ENCODE measurements at regions not wholly inside any gene's neighbourhood (a gene's known extent, or its start where the extent isn't known, plus 50 kb on each side); places are given as distances from the start of the nearest gene placed in this dataset.
A peak's percentile ranks its signal among the peaks of the same experiment; 100 is the strongest.

GRCh38 chr6:114577109-114577508, 234.3 kb upstream of the HS3ST5 start:
- peaks cover 5% of the 10 kb centered on the region for H3K27me3 Mint-ChIP-seq (ENCODE audit: insufficient read depth, low read depth, poor library complexity)
- no peaks in the 10 kb centered on the region for H3K79me2 ChIP-seq (replicated peaks; ENCODE audit: insufficient read depth)

GRCh38 chr6:114576330-114576729, 233.5 kb upstream of the HS3ST5 start:
- H3K4me3 Mint-ChIP-seq = no peak overlapping the region
- no peaks in the 10 kb centered on the region for H3K79me2 ChIP-seq (replicated peaks; ENCODE audit: insufficient read depth)
- H3K27me3 ChIP-seq (ENCODE audit: insufficient read depth) = peaks cover 55% of the 10 kb centered on the region
- no peak overlapping the region for H2AFZ ChIP-seq
- no peak overlapping the region for H3K27ac Mint-ChIP-seq
- H3F3A ChIP-seq (replicated peaks; ENCODE audit: low read depth) = no peaks in the 10 kb centered on the region
- H3K36me3 ChIP-seq (ENCODE audit: insufficient read depth) = no peaks in the 10 kb centered on the region
- H3K27me3 Mint-ChIP-seq (ENCODE audit: insufficient read depth, low read depth, poor library complexity) = peaks cover 5% of the 10 kb centered on the region
- peaks cover 5% of the 10 kb centered on the region; the same call in 1 of the 3 replicates for H3K9me3 Mint-ChIP-seq
- H3K4me1 ChIP-seq (ENCODE audit: insufficient read depth) = peaks cover 28% of the 10 kb centered on the region
- H3K4me2 ChIP-seq = no peak overlapping the region
- no peaks in the 10 kb centered on the region for H3K9me2 ChIP-seq (ENCODE audit: insufficient read depth)
- no peak overlapping the region for H3K27ac ChIP-seq (ENCODE audit: low read depth)
- H3K4me3 ChIP-seq = no peak overlapping the region
- TF ChIP-seq ZNF331 (CRISPR knock-in tag; IDR thresholded peaks at IDR 0.05; ENCODE audit: low read depth) = no peak
- no peak for TF ChIP-seq ZNF462 (CRISPR knock-in tag; IDR thresholded peaks at IDR 0.05)
- no peak for TF ChIP-seq STAT1 (IDR thresholded peaks at IDR 0.05; ENCODE audit: unreplicated experiment)
- DNase-seq (ENCODE audit: low spot score) (no peak), ATAC-seq (no peak)
- H3K36me3 Mint-ChIP-seq (ENCODE audit: low read depth) = peaks cover 6% of the 10 kb centered on the region; the same call in 1 of the 3 replicates
- peaks cover 10% of the 10 kb centered on the region; the same call in 2 of the 3 replicates for H3K4me1 Mint-ChIP-seq
- no peaks in the 10 kb centered on the region for H4K20me1 ChIP-seq (replicated peaks; ENCODE audit: insufficient read depth)

More at GRCh38 chr6:114577109-114577508, 234.3 kb upstream of the HS3ST5 start:
- peaks cover 7% of the 10 kb centered on the region; the same call in 2 of the 3 replicates for H3K9me3 Mint-ChIP-seq
- H3K4me1 Mint-ChIP-seq = peaks cover 10% of the 10 kb centered on the region; the same call in 2 of the 3 replicates
- peaks cover 6% of the 10 kb centered on the region; the same call in 1 of the 3 replicates for H3K36me3 Mint-ChIP-seq (ENCODE audit: low read depth)
- Histone ChIP-seq H3K4me1 (ENCODE audit: insufficient read depth) (peaks cover 28% of the 10 kb centered on the region), H2AFZ (no peak overlapping the region), H3K9me2 (ENCODE audit: insufficient read depth) (no peaks in the 10 kb centered on the region), H3K27ac (ENCODE audit: low read depth) (no peak overlapping the region), H3F3A (replicated peaks; ENCODE audit: low read depth) (no peaks in the 10 kb centered on the region), H3K27me3 (ENCODE audit: insufficient read depth) (peaks cover 55% of the 10 kb centered on the region), H3K36me3 (ENCODE audit: insufficient read depth) (no peaks in the 10 kb centered on the region), H3K4me2 (peak overlapping the region; percentile 35), H4K20me1 (replicated peaks; ENCODE audit: insufficient read depth) (no peaks in the 10 kb centered on the region), H3K4me3 (peak overlapping the region; percentile 7; the same call in 1 of the 2 replicates)
- H3K4me3 Mint-ChIP-seq = no peak overlapping the region
- H3K27ac Mint-ChIP-seq = no peak overlapping the region
- DNase-seq (ENCODE audit: low spot score) (no peak), ATAC-seq (no peak)
- TF ChIP-seq NANOG (IDR thresholded peaks at IDR 0.05; ENCODE audit: borderline replicate concordance) (peak; percentile 88), POLR2AphosphoS5 (IDR thresholded peaks at IDR 0.05; ENCODE audit: low read depth) (no peak)

All from GM23338 (cell line).